Natural killer cell (primary cell): ENCODE measurements at regions not wholly inside any gene's neighbourhood (a gene's known extent, or its start where the extent isn't known, plus 50 kb on each side); places are given as distances from the start of the nearest gene placed in this dataset.

Source experiments
- ATAC-seq, 3 donors: fragments of 150-1000 bp in 2 of 3; fragments of 200-7000 bp in 1 of 3; cut with Tn5 transposase; 1 replicate in 1 of 3; 2 replicates in 2 of 3; pipeline ENCODE4 v1.10.0; 2021; ENCODE audit warnings: mild to moderate bottlenecking in 2 of 3, moderate library complexity in 2 of 3
- DNase-seq, 2 donors: peaks; one replicate each; pipeline versions ENCODE4 v3.0.0 to v3.0.0-alpha.2; 2013 to 2021; ENCODE audit warnings: mixed read lengths in 1 of 2
- H3K27ac ChIP-seq: one replicate; pipeline ENCODE4 v1.5.1; 2013; ENCODE audit warnings: mild to moderate bottlenecking, low read length
- H3K27me3 ChIP-seq: one replicate; pipeline ENCODE4 v1.6.1; 2013; ENCODE audit warnings: low read length; ENCODE audit not compliant: control insufficient read depth, insufficient read depth
- H3K36me3 ChIP-seq: one replicate; pipeline ENCODE4 v1.6.1; 2013; ENCODE audit warnings: low read length; ENCODE audit not compliant: control insufficient read depth, insufficient read depth
- H3K4me1 ChIP-seq: one replicate; pipeline ENCODE4 v1.6.1; 2013; ENCODE audit warnings: low read length; ENCODE audit not compliant: control insufficient read depth, insufficient read depth
- H3K4me3 ChIP-seq: one replicate; pipeline ENCODE4 v1.5.1; 2013; ENCODE audit warnings: low read length
- H3K9me3 ChIP-seq: one replicate; pipeline ENCODE4 v1.6.1; 2013; ENCODE audit warnings: low read length; ENCODE audit not compliant: control insufficient read depth, insufficient read depth
- H3K27ac Mint-ChIP-seq, 2 donors: one replicate each; pipeline ENCODE4 v1.8.0; 2022; ENCODE audit warnings: mild to moderate bottlenecking in 2 of 2, mixed read lengths in 2 of 2, moderate library complexity in 1 of 2
- H3K27me3 Mint-ChIP-seq, 2 donors: one replicate each; pipeline ENCODE4 v1.8.0; 2022; ENCODE audit warnings: low read depth in 2 of 2, mixed read lengths in 2 of 2
- H3K36me3 Mint-ChIP-seq: one replicate; pipeline ENCODE4 v1.8.0; 2022; ENCODE audit warnings: mixed read lengths
- H3K4me1 Mint-ChIP-seq, 2 donors: one replicate each; pipeline ENCODE4 v1.8.0; 2022; ENCODE audit warnings: mixed read lengths in 2 of 2
- H3K4me3 Mint-ChIP-seq: one replicate; pipeline ENCODE4 v1.8.0; 2022; ENCODE audit warnings: mild to moderate bottlenecking, moderate library complexity, mixed read lengths
- H3K9me3 Mint-ChIP-seq, 2 donors: one replicate each; pipeline ENCODE4 v1.8.0; 2022; ENCODE audit warnings: mixed read lengths in 2 of 2
- WGBS: methylation state at CpG from one replicate; pipeline ENCODE4 v1.1.7; 2013; ENCODE audit warnings: missing lambda C conversion rate; ENCODE audit not compliant: insufficient coverage; 5-methylcytosine and 5-hydroxymethylcytosine counted together
- intact Hi-C: fragments of 100-400 bp; cut with micrococcal nuclease; formaldehyde crosslinking; loops from one replicate; pipeline ENCODE4 v1.14.2; 2022
- TF ChIP-seq, protein P1 (sequence below): fragments of 200-600 bp; IDR thresholded peaks from one replicate; pipeline ENCODE4 v1.8.0; 2022; ENCODE audit warnings: antibody characterized with exemption

DNA sequence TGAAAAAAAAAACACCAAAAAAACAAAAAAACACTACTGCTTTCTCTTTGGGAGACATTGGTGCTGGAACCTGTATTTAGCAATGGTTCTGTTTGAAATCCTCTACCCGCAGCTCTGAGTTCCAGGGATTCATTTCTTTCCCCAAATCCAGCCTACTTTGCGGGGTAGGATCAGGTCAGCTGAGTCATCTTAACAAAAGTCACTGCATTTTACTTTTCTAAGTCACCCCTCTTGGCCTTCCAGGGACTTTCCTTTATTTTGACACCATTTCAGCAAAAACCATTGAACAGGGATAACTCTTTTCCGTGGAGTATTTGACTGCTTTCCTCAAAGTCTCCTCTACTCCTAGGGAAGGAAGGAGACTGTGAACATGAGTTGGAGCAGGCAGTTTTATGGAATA, 837.6 kb downstream of the MAFB start:
- TF ChIP-seq, protein P1, sequence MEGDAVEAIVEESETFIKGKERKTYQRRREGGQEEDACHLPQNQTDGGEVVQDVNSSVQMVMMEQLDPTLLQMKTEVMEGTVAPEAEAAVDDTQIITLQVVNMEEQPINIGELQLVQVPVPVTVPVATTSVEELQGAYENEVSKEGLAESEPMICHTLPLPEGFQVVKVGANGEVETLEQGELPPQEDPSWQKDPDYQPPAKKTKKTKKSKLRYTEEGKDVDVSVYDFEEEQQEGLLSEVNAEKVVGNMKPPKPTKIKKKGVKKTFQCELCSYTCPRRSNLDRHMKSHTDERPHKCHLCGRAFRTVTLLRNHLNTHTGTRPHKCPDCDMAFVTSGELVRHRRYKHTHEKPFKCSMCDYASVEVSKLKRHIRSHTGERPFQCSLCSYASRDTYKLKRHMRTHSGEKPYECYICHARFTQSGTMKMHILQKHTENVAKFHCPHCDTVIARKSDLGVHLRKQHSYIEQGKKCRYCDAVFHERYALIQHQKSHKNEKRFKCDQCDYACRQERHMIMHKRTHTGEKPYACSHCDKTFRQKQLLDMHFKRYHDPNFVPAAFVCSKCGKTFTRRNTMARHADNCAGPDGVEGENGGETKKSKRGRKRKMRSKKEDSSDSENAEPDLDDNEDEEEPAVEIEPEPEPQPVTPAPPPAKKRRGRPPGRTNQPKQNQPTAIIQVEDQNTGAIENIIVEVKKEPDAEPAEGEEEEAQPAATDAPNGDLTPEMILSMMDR, result no peak
- Mint-ChIP-seq H3K27ac (no peak overlapping the region), H3K4me1 (no peaks in the 10 kb centered on the region), H3K9me3 (no peaks in the 10 kb centered on the region), H3K36me3 (no peaks in the 10 kb centered on the region), H3K4me3 (no peak overlapping the region), H3K27me3 (no peaks in the 10 kb centered on the region)
- ATAC-seq (no peak), DNase-seq (no peak)
- H3K4me1 ChIP-seq, result no peaks in the 10 kb centered on the region
- 83% methylated on average over 2 of the region's 3 CpGs for WGBS
- intact Hi-C loops, result no loop called here
- no peak overlapping the region for H3K4me3 ChIP-seq
- no peaks in the 10 kb centered on the region for H3K9me3 ChIP-seq
- no peak overlapping the region for H3K27ac ChIP-seq
- no peaks in the 10 kb centered on the region for H3K27me3 ChIP-seq
- H3K36me3 ChIP-seq, result no peaks in the 10 kb centered on the region

DNA sequence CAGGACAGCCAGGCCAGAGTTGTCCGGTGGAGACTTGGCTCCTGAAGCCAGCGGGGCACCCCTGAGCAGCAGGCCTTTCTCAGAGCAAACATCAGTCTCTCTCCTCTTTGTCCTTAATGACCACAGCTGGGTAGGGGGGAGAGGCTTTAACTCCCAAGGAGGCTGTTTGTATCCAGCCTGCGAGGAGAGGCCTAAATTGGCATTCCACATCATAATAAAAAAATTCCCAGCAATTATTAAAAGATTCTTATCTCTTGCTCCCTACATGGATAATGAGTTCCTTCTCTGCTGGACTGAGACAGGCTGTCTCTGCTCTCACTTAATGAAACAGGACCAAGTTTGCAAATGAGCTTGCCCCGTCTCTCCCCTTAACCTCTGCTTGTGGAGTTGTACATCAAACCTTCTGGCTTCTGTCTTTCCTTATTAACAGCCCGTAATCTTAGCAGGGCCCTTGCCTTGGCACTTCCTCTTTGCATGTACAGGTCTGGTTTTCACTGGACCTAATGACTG, 838.2 kb downstream of the MAFB start:
- no peak overlapping the region for H3K4me3 ChIP-seq
- H3K9me3 Mint-ChIP-seq, result no peaks in the 10 kb centered on the region
- no peaks in the 10 kb centered on the region for H3K4me1 Mint-ChIP-seq
- ATAC-seq (no peak), DNase-seq (no peak)
- no peaks in the 10 kb centered on the region for H3K27me3 ChIP-seq
- no peak overlapping the region for H3K4me3 Mint-ChIP-seq
- H3K4me1 ChIP-seq, result no peaks in the 10 kb centered on the region
- no peak overlapping the region for H3K27ac Mint-ChIP-seq
- no peaks in the 10 kb centered on the region for H3K27me3 Mint-ChIP-seq
- H3K36me3 ChIP-seq, result no peaks in the 10 kb centered on the region
- intact Hi-C loops, result no loop called here
- no peaks in the 10 kb centered on the region for H3K36me3 Mint-ChIP-seq
- H3K9me3 ChIP-seq, result no peaks in the 10 kb centered on the region
- TF ChIP-seq, protein P1, result no peak
- no peak overlapping the region for H3K27ac ChIP-seq
- WGBS, result 77% methylated on average over 4 of the region's 5 CpGs

- no peaks in the 10 kb centered on the region for H3K4me1 ChIP-seq
- Mint-ChIP-seq H3K4me3 (no peak overlapping the region), H3K9me3 (no peaks in the 10 kb centered on the region), H3K27me3 (no peaks in the 10 kb centered on the region), H3K4me1 (no peaks in the 10 kb centered on the region), H3K36me3 (no peaks in the 10 kb centered on the region), H3K27ac (no peak overlapping the region)
- TF ChIP-seq, protein P1, result no peak
- no peak overlapping the region for H3K27ac ChIP-seq
- intact Hi-C loops, result no loop called here
- no peaks in the 10 kb centered on the region for H3K36me3 ChIP-seq
- H3K4me3 ChIP-seq, result no peak overlapping the region
- no peak for ATAC-seq
- H3K27me3 ChIP-seq, result no peaks in the 10 kb centered on the region
- DNase-seq, result no peak
- WGBS, result 33% methylated on average over 1 of the region's 1 CpG
- no peaks in the 10 kb centered on the region for H3K9me3 ChIP-seq
Measured at GRCh38 chr20:39850246-39850645, 838.8 kb downstream of the MAFB start.

DNA sequence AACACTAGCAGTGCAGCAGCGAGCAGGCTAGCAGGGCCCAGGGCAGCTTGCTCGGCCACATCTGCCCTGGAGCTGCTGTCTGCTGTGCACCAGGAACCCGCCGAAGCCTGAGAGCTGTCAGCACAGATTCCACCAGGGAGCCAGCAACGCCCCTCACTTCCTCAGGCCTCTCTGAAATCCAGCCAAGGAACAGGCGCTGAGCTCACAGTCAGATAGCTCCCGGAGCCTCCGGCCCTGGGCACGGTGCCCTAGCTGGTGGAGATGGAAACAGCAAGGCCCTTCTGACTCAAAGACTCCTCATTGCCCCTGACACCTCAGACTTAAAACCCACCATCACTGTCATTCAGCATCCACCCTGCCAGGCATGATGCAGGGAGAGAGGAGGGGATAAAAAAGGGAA, 839.4 kb downstream of the MAFB start:
- intact Hi-C loops, result no loop called here
- H3K27ac ChIP-seq, result no peak overlapping the region
- WGBS, result 60% methylated on average over 9 of the region's 9 CpGs

More for the DNA sequence above, 839.4 kb downstream of the MAFB start:
- Mint-ChIP-seq H3K27ac (no peak overlapping the region), H3K4me1 (no peaks in the 10 kb centered on the region), H3K27me3 (no peaks in the 10 kb centered on the region), H3K36me3 (no peaks in the 10 kb centered on the region), H3K9me3 (no peaks in the 10 kb centered on the region), H3K4me3 (no peak overlapping the region)
- no peaks in the 10 kb centered on the region for H3K9me3 ChIP-seq
- no peaks in the 10 kb centered on the region for H3K27me3 ChIP-seq
- H3K36me3 ChIP-seq, result no peaks in the 10 kb centered on the region
- H3K4me3 ChIP-seq, result no peak overlapping the region
- no peak for DNase-seq
- no peak for ATAC-seq
- H3K4me1 ChIP-seq, result no peaks in the 10 kb centered on the region
- TF ChIP-seq, protein P1, result no peak
